GM12878 (cell line): ENCODE measurements at regions not wholly inside any gene's neighbourhood (a gene's known extent, or its start where the extent isn't known, plus 50 kb on each side); places are given as distances from the start of the nearest gene placed in this dataset.

Experiments used
- ATAC-seq: fragments of 200-7000 bp; cut with Tn5 transposase; 3 replicates; pipeline ENCODE4 v1.9.1; 2020; ENCODE audit warnings: mild to moderate bottlenecking, moderate library complexity
- BruUV-seq: library from RNA; stranded (reverse); fragments of 400-500 nt; replicated peaks from 2 replicates; lab custom pipeline; 2021; lab: Mats Ljungman, UMichigan
- CTCF ChIA-PET: fragments of 300-600 bp; sonication (Branson Sonifier 250); formaldehyde crosslinking; extraction: SDS; loops from one replicate; lab custom pipeline; 2021; ENCODE audit warnings: inconsistent platforms; lab: Yijun Ruan, JAX
- POLR2A ChIA-PET: fragments of 350-600 bp; formaldehyde crosslinking; extraction: SDS; loops from one replicate; lab custom pipeline; 2021; ENCODE audit warnings: inconsistent platforms; lab: Charles Lee
- RAD21 ChIA-PET: fragments of 300-600 bp; sonication (Branson Sonifier 250); formaldehyde crosslinking; loops from one replicate; lab custom pipeline; 2023; ENCODE audit warnings: antibody characterized with exemption; ENCODE audit not compliant: unreplicated experiment; lab: Charles Lee
- SMC1A ChIA-PET: fragments of 300-600 bp; sonication (Branson Sonifier 250); formaldehyde crosslinking; loops from one replicate; lab custom pipeline; 2023; ENCODE audit not compliant: unreplicated experiment, uncharacterized antibody; lab: Charles Lee
- DNase-seq: peaks from one replicate; pipeline ENCODE4 v3.0.0-alpha.2; 2011; ENCODE audit warnings: low read depth, low spot score
- FAIRE-seq: peaks from 3 replicates; lab custom pipeline; 2011; peaks lifted over from hg19 to GRCh38; lab: Jason Lieb, UNC
- H2AFZ ChIP-seq: 2 replicates; pipeline ENCODE4 v1.6.0; 2011; ENCODE audit warnings: low read depth, low read length, control low read depth; ENCODE audit not compliant: control insufficient read depth
- H3K27ac ChIP-seq: 2 replicates; pipeline ENCODE4 v1.5.1; 2011; ENCODE audit warnings: control low read depth; ENCODE audit not compliant: control insufficient read depth, insufficient read depth
- H3K27me3 ChIP-seq, 2 experiments: replicated peaks in 1 of 2; 2 replicates each; pipeline versions ENCODE4 v1.6.0 to v1.6.1; 2011; ENCODE audit warnings: low read length in 1 of 2; ENCODE audit not compliant: control insufficient read depth in 2 of 2, insufficient read depth in 2 of 2
- H3K36me3 ChIP-seq, 2 experiments: 2 replicates each; pipeline ENCODE4 v1.5.1; 2011; ENCODE audit warnings: low read length in 1 of 2; ENCODE audit not compliant: control insufficient read depth in 2 of 2, insufficient read depth in 2 of 2
- H3K4me1 ChIP-seq: 2 replicates; pipeline ENCODE4 v1.6.1; 2011; ENCODE audit warnings: mild to moderate bottlenecking, low read length, moderate library complexity, mixed read lengths; ENCODE audit not compliant: control insufficient read depth, insufficient read depth
- H3K4me2 ChIP-seq: 2 replicates; pipeline ENCODE4 v1.6.0; 2011; ENCODE audit warnings: control low read depth; ENCODE audit not compliant: control insufficient read depth, insufficient read depth
- H3K4me3 ChIP-seq: fragments of 200-600 bp; sonication (generic); 2 replicates; pipeline ENCODE4 v1.5.1; 2016
- H3K79me2 ChIP-seq: 2 replicates; pipeline ENCODE4 v1.6.0; 2011; ENCODE audit warnings: low read length; ENCODE audit not compliant: control insufficient read depth, insufficient read depth
- H3K9ac ChIP-seq: 2 replicates; pipeline ENCODE4 v1.8.0; 2011; ENCODE audit warnings: low read length, control low read depth, mixed read lengths; ENCODE audit not compliant: control insufficient read depth, insufficient read depth
- H3K9me3 ChIP-seq: replicated peaks from 3 replicates; pipeline ENCODE4 v1.5.1; 2011; ENCODE audit warnings: mild to moderate bottlenecking, low read length; ENCODE audit not compliant: control insufficient read depth, insufficient read depth
- H4K20me1 ChIP-seq: 2 replicates; pipeline ENCODE4 v1.6.0; 2011; ENCODE audit not compliant: control insufficient read depth, insufficient read depth
- ASH2L ChIP-seq: fragments of 300-600, 200-600 bp; sonication (generic); IDR thresholded peaks from 2 replicates; pipeline ENCODE4 v1.6.1; 2017; ENCODE audit warnings: low read depth, mild to moderate bottlenecking, borderline replicate concordance
- BHLHE40 ChIP-seq, 2 experiments: fragments of 450-650 bp in 1 of 2; IDR thresholded peaks; 2 replicates each; pipeline ENCODE4 v1.6.1; 2011 to 2017; ENCODE audit warnings: low read depth in 2 of 2, borderline replicate concordance in 1 of 2, improper control_type of control experiment in 1 of 2, low read length in 1 of 2, mild to moderate bottlenecking in 1 of 2
- GATAD2B ChIP-seq: fragments of 450-650 bp; conservative IDR thresholded peaks from 2 replicates; pipeline ENCODE4 v1.6.1; 2017; ENCODE audit warnings: low read depth, mild to moderate bottlenecking, moderate library complexity
- MTA2 ChIP-seq: fragments of 450-650 bp; IDR thresholded peaks from 2 replicates; pipeline ENCODE4 v1.6.1; 2016; ENCODE audit warnings: low read depth, mild to moderate bottlenecking, moderate library complexity
- MYB ChIP-seq: fragments of 150-350 bp; IDR thresholded peaks from 2 replicates; pipeline ENCODE4 v1.6.1; 2014; ENCODE audit warnings: mild to moderate bottlenecking, low read depth, low read length, borderline replicate concordance
- NFIC ChIP-seq: IDR thresholded peaks from 2 replicates; pipeline ENCODE4 v1.6.1; 2012; ENCODE audit warnings: low read depth, mild to moderate bottlenecking, inconsistent platforms, low read length, moderate library complexity
- NFXL1 ChIP-seq: fragments of 450-650 bp; IDR thresholded peaks from 2 replicates; pipeline ENCODE4 v1.6.1; 2017; ENCODE audit warnings: antibody characterized with exemption, mild to moderate bottlenecking, borderline replicate concordance
- NRF1 ChIP-seq: conservative IDR thresholded peaks from 2 replicates; pipeline ENCODE4 v1.6.1; 2011; ENCODE audit warnings: mild to moderate bottlenecking, low read depth, low read length, improper control_type of control experiment
- POLR2AphosphoS2 ChIP-seq: IDR thresholded peaks from 2 replicates; pipeline ENCODE4 v1.6.1; 2011; ENCODE audit warnings: low read depth, mild to moderate bottlenecking, low read length, improper control_type of control experiment, moderate library complexity
- RUNX3 ChIP-seq: IDR thresholded peaks from 2 replicates; pipeline ENCODE4 v1.6.1; 2012; ENCODE audit warnings: low read length, inconsistent platforms
- SIN3A ChIP-seq: IDR thresholded peaks from 2 replicates; pipeline ENCODE4 v1.6.1; 2012; ENCODE audit warnings: low read depth, low read length, improper control_type of control experiment
- SRF ChIP-seq, 2 experiments: IDR thresholded peaks; 2 replicates each; pipeline ENCODE4 v1.6.1; 2011; ENCODE audit warnings: low read depth in 2 of 2, low read length in 2 of 2, mild to moderate bottlenecking in 1 of 2, moderate library complexity in 1 of 2
- TCF3 ChIP-seq: IDR thresholded peaks from 2 replicates; pipeline ENCODE4 v1.6.1; 2012; ENCODE audit warnings: low read depth, mild to moderate bottlenecking, low read length, borderline replicate concordance; ENCODE audit not compliant: insufficient read depth
- WGBS: methylation state at CpG from one replicate; pipeline ENCODE4 v1.1.6; 2016; ENCODE audit warnings: low lambda C conversion rate; ENCODE audit not compliant: insufficient replicate concordance, insufficient coverage; ENCODE audit errors: missing lambda C conversion rate; 5-methylcytosine and 5-hydroxymethylcytosine counted together
- in situ Hi-C: fragments of 300-500 bp; cut with MboI; formaldehyde crosslinking; loops from 9 replicates; pipeline ENCODE4 v1.14.3; 2018; ENCODE audit warnings: mixed read lengths
- intact Hi-C: fragments of 100-400 bp; cut with micrococcal nuclease; formaldehyde crosslinking; loops from one replicate; pipeline ENCODE4 v1.14.2; 2022; ENCODE audit not compliant: unreplicated experiment
- TF ChIP-seq, protein P1 (sequence below): IDR thresholded peaks from 2 replicates; pipeline ENCODE4 v1.6.1; 2012; ENCODE audit warnings: mild to moderate bottlenecking, low read depth, low read length
- TF ChIP-seq, protein P2 (sequence below): fragments of 150-350 bp; IDR thresholded peaks from 2 replicates; pipeline ENCODE4 v1.6.1; 2016; ENCODE audit warnings: low read depth, low read length

DNA sequence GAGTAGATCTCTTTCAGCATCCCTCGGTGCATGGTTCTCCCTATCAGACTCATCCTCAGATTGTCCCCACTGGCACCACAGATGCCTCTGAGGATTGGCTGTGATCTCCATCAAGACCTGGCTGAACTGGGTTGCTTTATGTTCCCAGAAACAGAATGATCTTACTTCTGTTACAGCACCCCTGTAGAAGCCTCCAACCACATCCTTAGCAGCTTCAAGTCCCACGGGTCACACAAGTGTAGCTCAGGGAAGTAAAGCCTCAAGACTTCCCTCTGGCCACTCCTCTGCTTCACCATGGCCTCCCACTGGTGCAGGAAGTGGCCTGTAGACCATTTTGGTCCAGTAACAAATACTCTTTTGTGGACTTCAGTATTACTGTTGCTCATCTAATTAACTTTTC lies 566.4 kb upstream of the SUCLG2 start:
- no peak for DNase-seq
- 4% methylated on average over 2 of the region's 2 CpGs for WGBS
- intact Hi-C loops: no loop called here
- Histone ChIP-seq H3K27me3 (no peaks in the 10 kb centered on the region), H3K27ac (no peak overlapping the region), H3K9me3 (no peaks in the 10 kb centered on the region), H3K79me2 (no peaks in the 10 kb centered on the region), H3K36me3 (no peaks in the 10 kb centered on the region), H3K4me1 (no peaks in the 10 kb centered on the region), H3K9ac (no peak overlapping the region), H2AFZ (no peak overlapping the region), H3K4me3 (no peak overlapping the region), H3K4me2 (no peak overlapping the region), H4K20me1 (no peaks in the 10 kb centered on the region)
- ChIA-PET POLR2A (no interaction called here), SMC1A (no interaction called here), RAD21 (no interaction called here), CTCF (no interaction called here)
- in situ Hi-C loops: no loop called here
- BruUV-seq: no TSS peak
- TF ChIP-seq NFIC (no peak), SRF (IDR thresholded peaks at IDR 0.05; ENCODE audit: low read depth in 2 of 2, low read length in 2 of 2) (no peak), BHLHE40 (IDR thresholded peaks at IDR 0.05; ENCODE audit: borderline replicate concordance in 1 of 2, low read depth in 2 of 2, low read length in 1 of 2) (no peak), RUNX3 (no peak), POLR2AphosphoS2 (no peak), TCF3 (no peak), MTA2 (no peak), GATAD2B (no peak), NRF1 (no peak), NFXL1 (no peak), SIN3A (no peak), ASH2L (no peak), MYB (no peak)
- TF ChIP-seq, protein P1, sequence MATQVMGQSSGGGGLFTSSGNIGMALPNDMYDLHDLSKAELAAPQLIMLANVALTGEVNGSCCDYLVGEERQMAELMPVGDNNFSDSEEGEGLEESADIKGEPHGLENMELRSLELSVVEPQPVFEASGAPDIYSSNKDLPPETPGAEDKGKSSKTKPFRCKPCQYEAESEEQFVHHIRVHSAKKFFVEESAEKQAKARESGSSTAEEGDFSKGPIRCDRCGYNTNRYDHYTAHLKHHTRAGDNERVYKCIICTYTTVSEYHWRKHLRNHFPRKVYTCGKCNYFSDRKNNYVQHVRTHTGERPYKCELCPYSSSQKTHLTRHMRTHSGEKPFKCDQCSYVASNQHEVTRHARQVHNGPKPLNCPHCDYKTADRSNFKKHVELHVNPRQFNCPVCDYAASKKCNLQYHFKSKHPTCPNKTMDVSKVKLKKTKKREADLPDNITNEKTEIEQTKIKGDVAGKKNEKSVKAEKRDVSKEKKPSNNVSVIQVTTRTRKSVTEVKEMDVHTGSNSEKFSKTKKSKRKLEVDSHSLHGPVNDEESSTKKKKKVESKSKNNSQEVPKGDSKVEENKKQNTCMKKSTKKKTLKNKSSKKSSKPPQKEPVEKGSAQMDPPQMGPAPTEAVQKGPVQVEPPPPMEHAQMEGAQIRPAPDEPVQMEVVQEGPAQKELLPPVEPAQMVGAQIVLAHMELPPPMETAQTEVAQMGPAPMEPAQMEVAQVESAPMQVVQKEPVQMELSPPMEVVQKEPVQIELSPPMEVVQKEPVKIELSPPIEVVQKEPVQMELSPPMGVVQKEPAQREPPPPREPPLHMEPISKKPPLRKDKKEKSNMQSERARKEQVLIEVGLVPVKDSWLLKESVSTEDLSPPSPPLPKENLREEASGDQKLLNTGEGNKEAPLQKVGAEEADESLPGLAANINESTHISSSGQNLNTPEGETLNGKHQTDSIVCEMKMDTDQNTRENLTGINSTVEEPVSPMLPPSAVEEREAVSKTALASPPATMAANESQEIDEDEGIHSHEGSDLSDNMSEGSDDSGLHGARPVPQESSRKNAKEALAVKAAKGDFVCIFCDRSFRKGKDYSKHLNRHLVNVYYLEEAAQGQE: no peak
- TF ChIP-seq, protein P2, sequence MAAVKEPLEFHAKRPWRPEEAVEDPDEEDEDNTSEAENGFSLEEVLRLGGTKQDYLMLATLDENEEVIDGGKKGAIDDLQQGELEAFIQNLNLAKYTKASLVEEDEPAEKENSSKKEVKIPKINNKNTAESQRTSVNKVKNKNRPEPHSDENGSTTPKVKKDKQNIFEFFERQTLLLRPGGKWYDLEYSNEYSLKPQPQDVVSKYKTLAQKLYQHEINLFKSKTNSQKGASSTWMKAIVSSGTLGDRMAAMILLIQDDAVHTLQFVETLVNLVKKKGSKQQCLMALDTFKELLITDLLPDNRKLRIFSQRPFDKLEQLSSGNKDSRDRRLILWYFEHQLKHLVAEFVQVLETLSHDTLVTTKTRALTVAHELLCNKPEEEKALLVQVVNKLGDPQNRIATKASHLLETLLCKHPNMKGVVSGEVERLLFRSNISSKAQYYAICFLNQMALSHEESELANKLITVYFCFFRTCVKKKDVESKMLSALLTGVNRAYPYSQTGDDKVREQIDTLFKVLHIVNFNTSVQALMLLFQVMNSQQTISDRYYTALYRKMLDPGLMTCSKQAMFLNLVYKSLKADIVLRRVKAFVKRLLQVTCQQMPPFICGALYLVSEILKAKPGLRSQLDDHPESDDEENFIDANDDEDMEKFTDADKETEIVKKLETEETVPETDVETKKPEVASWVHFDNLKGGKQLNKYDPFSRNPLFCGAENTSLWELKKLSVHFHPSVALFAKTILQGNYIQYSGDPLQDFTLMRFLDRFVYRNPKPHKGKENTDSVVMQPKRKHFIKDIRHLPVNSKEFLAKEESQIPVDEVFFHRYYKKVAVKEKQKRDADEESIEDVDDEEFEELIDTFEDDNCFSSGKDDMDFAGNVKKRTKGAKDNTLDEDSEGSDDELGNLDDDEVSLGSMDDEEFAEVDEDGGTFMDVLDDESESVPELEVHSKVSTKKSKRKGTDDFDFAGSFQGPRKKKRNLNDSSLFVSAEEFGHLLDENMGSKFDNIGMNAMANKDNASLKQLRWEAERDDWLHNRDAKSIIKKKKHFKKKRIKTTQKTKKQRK: no peak
- no peak for FAIRE-seq
- ATAC-seq: no peak
